HEK293 (cell line): ENCODE measurements at regions not wholly inside any gene's neighbourhood (a gene's known extent, or its start where the extent isn't known, plus 50 kb on each side); places are given as distances from the start of the nearest gene placed in this dataset.

Experiments
- CTCF ChIA-PET: fragments of 350-600 bp; formaldehyde crosslinking; extraction: SDS; loops from one replicate; lab custom pipeline; 2021; ENCODE audit warnings: antibody characterized with exemption; lab: Yijun Ruan, JAX
- POLR2A ChIA-PET: fragments of 300-600 bp; formaldehyde crosslinking; extraction: SDS; loops from one replicate; lab custom pipeline; 2020; ENCODE audit warnings: antibody characterized with exemption, inconsistent platforms; lab: Yijun Ruan, JAX
- H3K27ac ChIP-seq: fragments of 200-500 bp; sonication (Bioruptor generic); 2 replicates; pipeline ENCODE4 v1.5.1; 2014; ENCODE audit warnings: low read depth, low read length, control low read depth, inconsistent platforms; ENCODE audit errors: extremely low read depth
- H3K36me3 ChIP-seq, 2 experiments: fragments of 200-500 bp in 1 of 2; sonication (Bioruptor generic) in 1 of 2; 1 replicate in 1 of 2; 2 replicates in 1 of 2; pipeline ENCODE4 v1.5.1; 2014 to 2017; ENCODE audit warnings: inconsistent platforms in 2 of 2, low read length in 2 of 2; ENCODE audit not compliant: control insufficient read depth in 2 of 2, insufficient read depth in 1 of 2
- H3K4me1 ChIP-seq: fragments of 200-500 bp; sonication (Bioruptor generic); 2 replicates; pipeline ENCODE4 v1.5.1; 2014; ENCODE audit warnings: mild to moderate bottlenecking, low read length, inconsistent platforms; ENCODE audit not compliant: control insufficient read depth, insufficient read depth
- H3K4me3 ChIP-seq: 2 replicates; pipeline ENCODE4 v1.5.1; 2011; ENCODE audit warnings: low read depth, mild to moderate bottlenecking, control low read depth, low read length, moderate library complexity
- H3K9me3 ChIP-seq: fragments of 200-500 bp; sonication (Bioruptor generic); 2 replicates; pipeline ENCODE4 v1.5.1; 2014; ENCODE audit warnings: low read depth, low read length, inconsistent platforms; ENCODE audit not compliant: control insufficient read depth, insufficient read depth
- BCL6B ChIP-seq: fragments of 450-650 bp; formaldehyde crosslinking; IDR thresholded peaks from 2 replicates; pipeline ENCODE4 v1.5.1; 2017; ENCODE audit warnings: missing biosample characterization, missing genetic modification characterization
- GLIS2 ChIP-seq: fragments of 450-650 bp; formaldehyde crosslinking; IDR thresholded peaks from 2 replicates; pipeline ENCODE4 v1.5.1; 2016; ENCODE audit warnings: missing biosample characterization, missing genetic modification characterization
- KLF1 ChIP-seq: fragments of 450-650 bp; formaldehyde crosslinking; IDR thresholded peaks from 2 replicates; pipeline ENCODE4 v1.5.1; 2016; ENCODE audit warnings: missing biosample characterization, missing genetic modification characterization
- MZF1 ChIP-seq: fragments of 450-650 bp; formaldehyde crosslinking; IDR thresholded peaks from 2 replicates; pipeline ENCODE4 v1.5.1; 2017; ENCODE audit warnings: missing biosample characterization, missing genetic modification characterization, borderline replicate concordance
- SP2 ChIP-seq: fragments of 450-650 bp; formaldehyde crosslinking; IDR thresholded peaks from 2 replicates; pipeline ENCODE4 v1.5.1; 2016; ENCODE audit warnings: missing biosample characterization, missing genetic modification characterization
- SP3 ChIP-seq: fragments of 450-650 bp; formaldehyde crosslinking; IDR thresholded peaks from 2 replicates; pipeline ENCODE4 v1.5.1; 2016; ENCODE audit warnings: missing biosample characterization, missing genetic modification characterization
- ZBTB17 ChIP-seq: fragments of 450-650 bp; formaldehyde crosslinking; IDR thresholded peaks from 2 replicates; pipeline ENCODE4 v1.5.1; 2016; ENCODE audit warnings: missing biosample characterization, missing genetic modification characterization
- ZEB2 ChIP-seq: fragments of 450-650 bp; formaldehyde crosslinking; IDR thresholded peaks from 2 replicates; pipeline ENCODE4 v1.5.1; 2016; ENCODE audit warnings: missing biosample characterization, missing genetic modification characterization
- ZFP37 ChIP-seq: fragments of 450-650 bp; formaldehyde crosslinking; IDR thresholded peaks from 2 replicates; pipeline ENCODE4 v1.5.1; 2016; ENCODE audit warnings: missing biosample characterization, missing genetic modification characterization
- ZFP41 ChIP-seq: fragments of 450-650 bp; formaldehyde crosslinking; IDR thresholded peaks from 2 replicates; pipeline ENCODE4 v1.5.1; 2016; ENCODE audit warnings: missing biosample characterization, missing genetic modification characterization, borderline replicate concordance
- ZNF140 ChIP-seq: fragments of 450-650 bp; formaldehyde crosslinking; IDR thresholded peaks from 2 replicates; pipeline ENCODE4 v1.5.1; 2016; ENCODE audit warnings: missing biosample characterization, missing genetic modification characterization
- ZNF169 ChIP-seq: fragments of 450-650 bp; formaldehyde crosslinking; IDR thresholded peaks from 2 replicates; pipeline ENCODE4 v1.5.1; 2016; ENCODE audit warnings: missing biosample characterization, missing genetic modification characterization
- ZNF280D ChIP-seq: fragments of 450-650 bp; formaldehyde crosslinking; IDR thresholded peaks from 2 replicates; pipeline ENCODE4 v1.5.1; 2016; ENCODE audit warnings: missing biosample characterization, missing genetic modification characterization
- ZNF362 ChIP-seq: fragments of 450-650 bp; formaldehyde crosslinking; IDR thresholded peaks from 2 replicates; pipeline ENCODE4 v1.5.1; 2016; ENCODE audit warnings: missing biosample characterization, missing genetic modification characterization
- ZNF529 ChIP-seq: fragments of 450-650 bp; formaldehyde crosslinking; IDR thresholded peaks from 2 replicates; pipeline ENCODE4 v1.5.1; 2017; ENCODE audit warnings: missing genetic modification characterization, missing biosample characterization; ENCODE audit not compliant: insufficient replicate concordance
- ZNF555 ChIP-seq: fragments of 450-650 bp; formaldehyde crosslinking; conservative IDR thresholded peaks from 2 replicates; pipeline ENCODE4 v1.5.1; 2017; ENCODE audit warnings: missing biosample characterization, mild to moderate bottlenecking, missing genetic modification characterization, inconsistent platforms
- ZNF645 ChIP-seq: fragments of 450-650 bp; formaldehyde crosslinking; IDR thresholded peaks from 2 replicates; pipeline ENCODE4; 2016; ENCODE audit warnings: missing biosample characterization, missing genetic modification characterization
- ZNF768 ChIP-seq: fragments of 450-650 bp; formaldehyde crosslinking; IDR thresholded peaks from 2 replicates; pipeline ENCODE4 v1.5.1; 2018; ENCODE audit warnings: missing biosample characterization, mild to moderate bottlenecking, missing genetic modification characterization
- ZSCAN16 ChIP-seq: fragments of 450-650 bp; formaldehyde crosslinking; IDR thresholded peaks from 2 replicates; pipeline ENCODE4 v1.5.1; 2016; ENCODE audit warnings: missing biosample characterization, missing genetic modification characterization
- TF ChIP-seq, protein P1 (sequence below): fragments of 450-650 bp; formaldehyde crosslinking; IDR thresholded peaks from 2 replicates; pipeline ENCODE4 v1.5.1; 2016; ENCODE audit warnings: missing biosample characterization, missing genetic modification characterization
- TF ChIP-seq, protein P2 (sequence below): fragments of 450-650 bp; formaldehyde crosslinking; optimal IDR thresholded peaks from 2 replicates; pipeline ENCODE3; 2016; ENCODE audit warnings: missing biosample characterization, mild to moderate bottlenecking, missing genetic modification characterization
- TF ChIP-seq, protein P3 (sequence below): fragments of 450-650 bp; formaldehyde crosslinking; IDR thresholded peaks from 2 replicates; pipeline ENCODE4 v1.5.1; 2016; ENCODE audit warnings: missing biosample characterization, missing genetic modification characterization

- H3K4me3 ChIP-seq: no peak overlapping the region
- H3K36me3 ChIP-seq: no peaks in the 10 kb centered on the region
- ChIA-PET CTCF (no interaction called here), POLR2A (no interaction called here)
- no peaks in the 10 kb centered on the region for H3K4me1 ChIP-seq
- no peaks in the 10 kb centered on the region for H3K9me3 ChIP-seq
- TF ChIP-seq SP3 (tag by site-specific recombination) (no peak), ZEB2 (no peak), ZNF169 (tag by site-specific recombination) (no peak), SP2 (tag by site-specific recombination) (no peak), ZNF280D (tag by site-specific recombination) (no peak), ZNF645 (no peak)
- TF ChIP-seq, protein P1, sequence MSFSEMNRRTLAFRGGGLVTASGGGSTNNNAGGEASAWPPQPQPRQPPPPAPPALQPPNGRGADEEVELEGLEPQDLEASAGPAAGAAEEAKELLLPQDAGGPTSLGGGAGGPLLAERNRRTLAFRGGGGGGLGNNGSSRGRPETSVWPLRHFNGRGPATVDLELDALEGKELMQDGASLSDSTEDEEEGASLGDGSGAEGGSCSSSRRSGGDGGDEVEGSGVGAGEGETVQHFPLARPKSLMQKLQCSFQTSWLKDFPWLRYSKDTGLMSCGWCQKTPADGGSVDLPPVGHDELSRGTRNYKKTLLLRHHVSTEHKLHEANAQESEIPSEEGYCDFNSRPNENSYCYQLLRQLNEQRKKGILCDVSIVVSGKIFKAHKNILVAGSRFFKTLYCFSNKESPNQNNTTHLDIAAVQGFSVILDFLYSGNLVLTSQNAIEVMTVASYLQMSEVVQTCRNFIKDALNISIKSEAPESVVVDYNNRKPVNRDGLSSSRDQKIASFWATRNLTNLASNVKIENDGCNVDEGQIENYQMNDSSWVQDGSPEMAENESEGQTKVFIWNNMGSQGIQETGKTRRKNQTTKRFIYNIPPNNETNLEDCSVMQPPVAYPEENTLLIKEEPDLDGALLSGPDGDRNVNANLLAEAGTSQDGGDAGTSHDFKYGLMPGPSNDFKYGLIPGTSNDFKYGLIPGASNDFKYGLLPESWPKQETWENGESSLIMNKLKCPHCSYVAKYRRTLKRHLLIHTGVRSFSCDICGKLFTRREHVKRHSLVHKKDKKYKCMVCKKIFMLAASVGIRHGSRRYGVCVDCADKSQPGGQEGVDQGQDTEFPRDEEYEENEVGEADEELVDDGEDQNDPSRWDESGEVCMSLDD (tag by site-specific recombination): no peak
- TF ChIP-seq, protein P2, sequence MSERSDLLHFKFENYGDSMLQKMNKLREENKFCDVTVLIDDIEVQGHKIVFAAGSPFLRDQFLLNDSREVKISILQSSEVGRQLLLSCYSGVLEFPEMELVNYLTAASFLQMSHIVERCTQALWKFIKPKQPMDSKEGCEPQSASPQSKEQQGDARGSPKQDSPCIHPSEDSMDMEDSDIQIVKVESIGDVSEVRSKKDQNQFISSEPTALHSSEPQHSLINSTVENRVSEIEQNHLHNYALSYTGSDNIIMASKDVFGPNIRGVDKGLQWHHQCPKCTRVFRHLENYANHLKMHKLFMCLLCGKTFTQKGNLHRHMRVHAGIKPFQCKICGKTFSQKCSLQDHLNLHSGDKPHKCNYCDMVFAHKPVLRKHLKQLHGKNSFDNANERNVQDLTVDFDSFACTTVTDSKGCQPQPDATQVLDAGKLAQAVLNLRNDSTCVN: no peak
- H3K27ac ChIP-seq: no peak overlapping the region
These were observed 288.3 kb upstream of the ZC3H12C start for GRCh38 chr11:109804911-109805310.

DNA sequence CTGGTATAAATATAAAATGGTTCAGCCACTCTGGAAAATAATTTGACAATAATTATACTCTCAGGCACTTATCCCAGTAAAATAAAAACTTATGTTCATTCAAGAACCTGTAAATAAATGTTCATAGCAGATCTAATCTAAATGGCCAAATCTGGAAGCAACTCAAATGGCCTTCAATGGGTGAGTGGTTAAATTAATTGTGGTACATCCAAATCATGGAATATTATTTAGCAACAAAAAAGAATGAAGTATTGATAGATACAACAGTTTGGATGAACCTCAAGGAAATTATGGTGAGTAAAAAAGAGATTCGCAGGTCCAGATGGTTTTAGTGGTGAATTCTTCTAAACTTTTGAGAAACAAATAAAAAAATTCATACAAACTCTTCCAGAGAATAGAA, 287.0 kb upstream of the ZC3H12C start:
- CTCF ChIA-PET: no interaction called here
- Histone ChIP-seq H3K4me1 (no peaks in the 10 kb centered on the region), H3K9me3 (no peaks in the 10 kb centered on the region), H3K4me3 (no peak overlapping the region), H3K27ac (no peak overlapping the region), H3K36me3 (no peaks in the 10 kb centered on the region)
- POLR2A ChIA-PET: no interaction called here
- TF ChIP-seq MZF1 (tag by site-specific recombination) (no peak), ZFP41 (no peak), ZNF529 (no peak), BCL6B (tag by site-specific recombination) (no peak), KLF1 (tag by site-specific recombination) (no peak), ZSCAN16 (no peak), ZNF362 (no peak), ZNF555 (no peak), ZBTB17 (tag by site-specific recombination) (no peak), ZFP37 (tag by site-specific recombination) (no peak), ZNF140 (tag by site-specific recombination) (no peak), ZNF768 (tag by site-specific recombination) (no peak), GLIS2 (tag by site-specific recombination) (no peak)
- TF ChIP-seq, protein P3, sequence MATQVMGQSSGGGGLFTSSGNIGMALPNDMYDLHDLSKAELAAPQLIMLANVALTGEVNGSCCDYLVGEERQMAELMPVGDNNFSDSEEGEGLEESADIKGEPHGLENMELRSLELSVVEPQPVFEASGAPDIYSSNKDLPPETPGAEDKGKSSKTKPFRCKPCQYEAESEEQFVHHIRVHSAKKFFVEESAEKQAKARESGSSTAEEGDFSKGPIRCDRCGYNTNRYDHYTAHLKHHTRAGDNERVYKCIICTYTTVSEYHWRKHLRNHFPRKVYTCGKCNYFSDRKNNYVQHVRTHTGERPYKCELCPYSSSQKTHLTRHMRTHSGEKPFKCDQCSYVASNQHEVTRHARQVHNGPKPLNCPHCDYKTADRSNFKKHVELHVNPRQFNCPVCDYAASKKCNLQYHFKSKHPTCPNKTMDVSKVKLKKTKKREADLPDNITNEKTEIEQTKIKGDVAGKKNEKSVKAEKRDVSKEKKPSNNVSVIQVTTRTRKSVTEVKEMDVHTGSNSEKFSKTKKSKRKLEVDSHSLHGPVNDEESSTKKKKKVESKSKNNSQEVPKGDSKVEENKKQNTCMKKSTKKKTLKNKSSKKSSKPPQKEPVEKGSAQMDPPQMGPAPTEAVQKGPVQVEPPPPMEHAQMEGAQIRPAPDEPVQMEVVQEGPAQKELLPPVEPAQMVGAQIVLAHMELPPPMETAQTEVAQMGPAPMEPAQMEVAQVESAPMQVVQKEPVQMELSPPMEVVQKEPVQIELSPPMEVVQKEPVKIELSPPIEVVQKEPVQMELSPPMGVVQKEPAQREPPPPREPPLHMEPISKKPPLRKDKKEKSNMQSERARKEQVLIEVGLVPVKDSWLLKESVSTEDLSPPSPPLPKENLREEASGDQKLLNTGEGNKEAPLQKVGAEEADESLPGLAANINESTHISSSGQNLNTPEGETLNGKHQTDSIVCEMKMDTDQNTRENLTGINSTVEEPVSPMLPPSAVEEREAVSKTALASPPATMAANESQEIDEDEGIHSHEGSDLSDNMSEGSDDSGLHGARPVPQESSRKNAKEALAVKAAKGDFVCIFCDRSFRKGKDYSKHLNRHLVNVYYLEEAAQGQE (tag by site-specific recombination): no peak
